Endothelial cell of umbilical vein (primary cell): ENCODE measurements at regions not wholly inside any gene's neighbourhood (a gene's known extent, or its start where the extent isn't known, plus 50 kb on each side); places are given as distances from the start of the nearest gene placed in this dataset.

Experiments used
- BruUV-seq: library from RNA; stranded (reverse); fragments of 400-500 nt; replicated peaks from 2 replicates; lab custom pipeline; 2021; lab: Mats Ljungman, UMichigan
- CTCF ChIA-PET: fragments of 300-600, 350-600 bp; sonication (Branson Sonifier 250); formaldehyde crosslinking; loops from one replicate; lab custom pipeline; 2021; ENCODE audit warnings: antibody characterized with exemption, inconsistent platforms; lab: Charles Lee
- POLR2A ChIA-PET: fragments of 300-600, 350-600 bp; sonication (Branson Sonifier 250); formaldehyde crosslinking; loops from one replicate; lab custom pipeline; 2021; ENCODE audit warnings: antibody characterized with exemption, inconsistent platforms; lab: Charles Lee
- DNase-seq: peaks from one replicate; pipeline ENCODE4 v3.0.0-alpha.2; 2011; ENCODE audit warnings: low read depth, low spot score
- FAIRE-seq: peaks from 2 replicates; lab custom pipeline; 2011; peaks lifted over from hg19 to GRCh38; lab: Jason Lieb, UNC
- H2AFZ ChIP-seq: 2 replicates; pipeline ENCODE4 v1.6.0; 2012; ENCODE audit warnings: low read depth, low read length, control low read depth, inconsistent platforms
- H3K27ac ChIP-seq: 2 replicates; pipeline ENCODE4 v1.5.1; 2011; ENCODE audit warnings: low read depth, mild to moderate bottlenecking, control low read depth, low read length, moderate library complexity; ENCODE audit not compliant: insufficient read depth
- H3K27me3 ChIP-seq, 2 experiments: 2 replicates each; pipeline versions ENCODE4 v1.6.0 to v1.6.1; 2011; ENCODE audit warnings: low read length in 2 of 2, mixed read lengths in 1 of 2; ENCODE audit not compliant: control insufficient read depth in 2 of 2, insufficient read depth in 2 of 2
- H3K36me3 ChIP-seq, 2 experiments: 2 replicates in 1 of 2; 3 replicates in 1 of 2; pipeline ENCODE4 v1.5.1; 2011; ENCODE audit warnings: low read length in 2 of 2, mild to moderate bottlenecking in 1 of 2, moderate library complexity in 1 of 2; ENCODE audit not compliant: control insufficient read depth in 2 of 2, insufficient read depth in 2 of 2; ENCODE audit errors: extremely low read depth in 1 of 2
- H3K4me1 ChIP-seq: 3 replicates; pipeline ENCODE4 v1.5.1; 2011; ENCODE audit warnings: mild to moderate bottlenecking, low read length; ENCODE audit not compliant: control insufficient read depth, insufficient read depth; ENCODE audit errors: extremely low read depth
- H3K4me2 ChIP-seq: 2 replicates; pipeline ENCODE4 v1.6.1; 2011; ENCODE audit warnings: low read length, control low read depth, mixed read lengths; ENCODE audit not compliant: insufficient read depth
- H3K4me3 ChIP-seq, 3 experiments: fragments of 200-600 bp in 1 of 3; sonication (generic), shearing (Covaris generic) in 1 of 3; replicated peaks in 1 of 3; 2 replicates each; pipeline ENCODE4 v1.5.1; 2011 to 2016; ENCODE audit warnings: control low read depth in 3 of 3, low read length in 3 of 3, mild to moderate bottlenecking in 2 of 3, inconsistent platforms in 1 of 3, low read depth in 1 of 3, moderate library complexity in 1 of 3; ENCODE audit not compliant: insufficient read depth in 1 of 3
- H3K79me2 ChIP-seq: 2 replicates; pipeline ENCODE4 v1.6.0; 2012; ENCODE audit warnings: low read length, inconsistent platforms; ENCODE audit not compliant: control insufficient read depth, insufficient read depth
- H3K9ac ChIP-seq: replicated peaks from 2 replicates; pipeline ENCODE3; 2011; ENCODE audit warnings: low read length, control low read depth; ENCODE audit not compliant: insufficient read depth; ENCODE audit errors: extremely low read depth
- H3K9me1 ChIP-seq: replicated peaks from 3 replicates; pipeline ENCODE4 v1.6.0; 2011; ENCODE audit warnings: mild to moderate bottlenecking, low read length; ENCODE audit not compliant: control insufficient read depth, insufficient read depth; ENCODE audit errors: extremely low read depth
- H3K9me3 ChIP-seq: replicated peaks from 2 replicates; pipeline ENCODE4 v1.5.1; 2012; ENCODE audit warnings: low read length, inconsistent platforms; ENCODE audit not compliant: control insufficient read depth, insufficient read depth
- H4K20me1 ChIP-seq: replicated peaks from 2 replicates; pipeline ENCODE3; 2011; ENCODE audit warnings: mild to moderate bottlenecking, low read length; ENCODE audit not compliant: control insufficient read depth, insufficient read depth; ENCODE audit errors: extremely low read depth
- CTCF ChIP-seq, 2 donors: IDR thresholded peaks; 1 replicate in 1 of 2; 2 replicates in 1 of 2; pipeline ENCODE4 v1.5.1; 2011; ENCODE audit warnings: low read length in 2 of 2, mild to moderate bottlenecking in 2 of 2, moderate library complexity in 2 of 2, control low read depth in 1 of 2, inconsistent platforms in 1 of 2, low read depth in 1 of 2; ENCODE audit not compliant: insufficient read depth in 1 of 2; ENCODE audit errors: extremely low read depth in 1 of 2
- EZH2 ChIP-seq: IDR thresholded peaks from 2 replicates; pipeline ENCODE4 v1.6.1; 2012; ENCODE audit warnings: borderline replicate concordance, low read depth, mild to moderate bottlenecking, moderate library complexity, low read length, inconsistent platforms; ENCODE audit not compliant: severe bottlenecking
- FOS ChIP-seq: IDR thresholded peaks from 2 replicates; pipeline ENCODE4 v1.6.1; 2011; ENCODE audit warnings: mild to moderate bottlenecking, low read length, moderate library complexity, borderline replicate concordance; ENCODE audit not compliant: insufficient read depth
- GATA2 ChIP-seq: IDR thresholded peaks from 2 replicates; pipeline ENCODE4 v1.7.0; 2011; ENCODE audit warnings: low read depth, mild to moderate bottlenecking, moderate library complexity, mixed read lengths, low read length; ENCODE audit not compliant: insufficient read length, insufficient read depth
- JUN ChIP-seq: IDR thresholded peaks from 2 replicates; pipeline ENCODE4 v1.6.1; 2011; ENCODE audit warnings: borderline replicate concordance, low read depth; ENCODE audit not compliant: insufficient read length, insufficient read depth
- MAX ChIP-seq: IDR thresholded peaks from 2 replicates; pipeline ENCODE4 v1.6.1; 2011; ENCODE audit not compliant: insufficient read depth, insufficient read length
- MYC ChIP-seq: IDR thresholded peaks from one replicate; pipeline ENCODE4 v1.6.1; 2011; ENCODE audit warnings: mild to moderate bottlenecking, low read depth, low read length
- POLR2A ChIP-seq: IDR thresholded peaks from 2 replicates; pipeline ENCODE4 v1.6.1; 2012; ENCODE audit warnings: low read depth, mild to moderate bottlenecking, control low read depth, low read length
- POLR2AphosphoS5 ChIP-seq: IDR thresholded peaks from 2 replicates; pipeline ENCODE4 v1.6.1; 2012; ENCODE audit warnings: low read depth, mild to moderate bottlenecking, control low read depth, low read length, moderate library complexity; ENCODE audit not compliant: insufficient read depth
- dilution Hi-C: fragments of 300-500 bp; cut with MboI; formaldehyde crosslinking; loops from one replicate; pipeline ENCODE4 v1.15.0; 2019; ENCODE audit warnings: low sequenced_read_pairs; ENCODE audit not compliant: extremely low pct_ligation_motif_present
- intact Hi-C: fragments of 100-400 bp; cut with micrococcal nuclease; formaldehyde crosslinking; loops from one replicate; pipeline ENCODE4 v1.10.0; 2022

GRCh38 chr11:115100706-115101105 lies 403.5 kb downstream of the CADM1 start:
- dilution Hi-C loops (no loop called here), intact Hi-C loops (no loop called here)
- H3K4me1 ChIP-seq, result no peaks in the 10 kb centered on the region
- no peaks in the 10 kb centered on the region for H3K27me3 ChIP-seq
- TF ChIP-seq POLR2A (no peak), GATA2 (no peak), MAX (no peak), MYC (no peak), CTCF (IDR thresholded peaks at IDR 0.05; ENCODE audit: extremely low read depth in 1 of 2, insufficient read depth in 1 of 2, low read depth in 1 of 2, low read length in 2 of 2) (no peak), POLR2AphosphoS5 (no peak), JUN (no peak), FOS (no peak), EZH2 (no peak)
- H3K4me2 ChIP-seq, result no peak overlapping the region
- H3K4me3 ChIP-seq, result no peak overlapping the region
- DNase-seq (no peak), FAIRE-seq (no peak)
- no peaks in the 10 kb centered on the region for H3K9me1 ChIP-seq
- BruUV-seq, result no TSS peak
- POLR2A ChIA-PET, result no interaction called here
- H4K20me1 ChIP-seq, result no peaks in the 10 kb centered on the region
- no peaks in the 10 kb centered on the region for H3K36me3 ChIP-seq
- CTCF ChIA-PET, result no interaction called here
- no peak overlapping the region for H2AFZ ChIP-seq
- H3K9ac ChIP-seq, result no peak overlapping the region
- no peaks in the 10 kb centered on the region for H3K79me2 ChIP-seq
- no peak overlapping the region for H3K27ac ChIP-seq
- H3K9me3 ChIP-seq, result no peaks in the 10 kb centered on the region
